ENCODE measurements at regions not wholly inside any gene's neighbourhood (a gene's known extent, or its start where the extent isn't known, plus 50 kb on each side); places are given as distances from the start of the nearest gene placed in this dataset.

DNA sequence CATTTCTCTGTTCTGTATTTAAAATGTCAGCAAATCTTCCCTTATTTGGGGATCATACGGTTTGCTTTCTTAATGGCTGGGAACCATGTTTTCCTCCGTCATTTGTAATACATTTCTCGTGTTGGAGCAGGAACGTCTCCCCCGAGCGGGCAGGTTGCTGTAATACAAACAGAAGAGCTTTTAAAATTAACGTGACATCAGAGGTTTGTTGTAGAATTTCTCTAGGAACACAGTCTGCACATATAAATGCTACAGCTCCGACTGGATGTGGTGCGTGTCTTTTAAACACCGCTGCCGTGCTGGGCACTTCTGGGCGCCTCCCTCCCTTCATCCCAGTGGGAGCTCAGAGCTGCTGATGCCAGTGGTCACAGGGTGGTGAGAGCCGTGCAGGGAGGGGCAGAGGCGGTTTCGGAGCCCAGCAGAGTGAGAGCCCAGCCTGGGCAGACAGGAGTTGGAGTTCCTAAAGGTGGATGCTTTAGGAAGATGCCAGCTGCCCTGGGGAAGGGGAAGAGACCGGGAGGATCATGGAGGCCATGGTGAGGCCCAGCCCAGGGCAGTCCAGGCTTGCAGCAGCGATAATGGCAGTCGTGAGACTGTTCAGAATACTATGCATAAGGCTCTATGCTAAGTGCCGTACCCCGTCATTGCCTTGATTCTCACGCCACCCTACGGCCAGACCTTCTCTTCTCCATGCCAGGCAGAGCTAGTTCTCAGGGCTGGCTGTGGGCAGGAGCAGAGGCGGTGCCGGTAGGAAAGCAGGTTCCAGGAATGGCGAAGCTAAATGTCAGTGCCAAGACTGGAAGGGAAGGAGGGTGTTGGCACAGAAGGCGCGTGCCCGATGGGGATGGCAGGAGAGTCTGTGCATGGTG is 96.2 kb downstream of the GLRX3 start:
- H3K4ac ChIP-seq (ENCODE audit: low read depth, low read length): no peak overlapping the region
- POLR2A ChIA-PET (ENCODE audit: unreplicated experiment): no interaction called here
- no peak overlapping the region for H2BK120ac ChIP-seq (ENCODE audit: low read depth, low read length)
- peak overlapping the region; percentile 51 for H2AFZ ChIP-seq (replicated peaks; ENCODE audit: low read length, poor library complexity)
- no peak overlapping the region for H4K91ac ChIP-seq (ENCODE audit: insufficient read depth, low read depth, low read length)
- no peak overlapping the region for H2BK15ac ChIP-seq (ENCODE audit: low read depth, low read length)
- ATAC-seq (ENCODE audit: low read depth) (no peak), DNase-seq (no peak)
- no peaks in the 10 kb centered on the region for H3K9me1 ChIP-seq (ENCODE audit: insufficient read depth, low read length)
- H3K36me3 ChIP-seq (ENCODE audit: control insufficient read depth, insufficient read depth, low read length): no peaks in the 10 kb centered on the region
- BruUV-seq (replicated peaks): no TSS peak
- intact Hi-C loops (cut with micrococcal nuclease) (no loop called here), dilution Hi-C loops (cut with HindIII; ENCODE audit: low sequenced_read_pairs, unreplicated experiment) (no loop called here), in situ Hi-C loops (cut with MboI; ENCODE audit: low sequenced_read_pairs) (no loop called here)
- no peak overlapping the region for H2AK9ac ChIP-seq (replicated peaks; ENCODE audit: low read depth, low read length, poor library complexity)
- no peaks in the 10 kb centered on the region for H3K79me1 ChIP-seq (ENCODE audit: low read depth in 1 of 2, low read length in 2 of 2)
- no peak overlapping the region for H3K9ac ChIP-seq (ENCODE audit: low read depth, low read length)
- no peak overlapping the region for H3K4me2 ChIP-seq (ENCODE audit: low read depth, low read length)
- TF ChIP-seq MXI1 (IDR thresholded peaks at IDR 0.05; ENCODE audit: borderline replicate concordance, low read depth, low read length) (no peak), SMC3 (IDR thresholded peaks at IDR 0.05; ENCODE audit: low read depth, low read length) (no peak), NFE2L2 (IDR thresholded peaks at IDR 0.05; ENCODE audit: low read depth, low read length) (no peak), BHLHE40 (IDR thresholded peaks at IDR 0.05; ENCODE audit: low read depth, low read length) (no peak), MAZ (IDR thresholded peaks at IDR 0.05; ENCODE audit: borderline replicate concordance, low read depth, low read length) (no peak), POLR2A (IDR thresholded peaks at IDR 0.05; ENCODE audit: low read depth, low read length) (no peak), RCOR1 (IDR thresholded peaks at IDR 0.05; ENCODE audit: insufficient replicate concordance, low read length) (no peak), FOS (IDR thresholded peaks at IDR 0.05; ENCODE audit: low read depth, low read length) (no peak), RFX5 (IDR thresholded peaks at IDR 0.05; ENCODE audit: low read depth, low read length) (no peak), CEBPB (IDR thresholded peaks at IDR 0.05; ENCODE audit: low read depth, low read length) (no peak), CHD1 (IDR thresholded peaks at IDR 0.05; ENCODE audit: low read depth, low read length) (no peak)
- TF ChIP-seq, protein P1, sequence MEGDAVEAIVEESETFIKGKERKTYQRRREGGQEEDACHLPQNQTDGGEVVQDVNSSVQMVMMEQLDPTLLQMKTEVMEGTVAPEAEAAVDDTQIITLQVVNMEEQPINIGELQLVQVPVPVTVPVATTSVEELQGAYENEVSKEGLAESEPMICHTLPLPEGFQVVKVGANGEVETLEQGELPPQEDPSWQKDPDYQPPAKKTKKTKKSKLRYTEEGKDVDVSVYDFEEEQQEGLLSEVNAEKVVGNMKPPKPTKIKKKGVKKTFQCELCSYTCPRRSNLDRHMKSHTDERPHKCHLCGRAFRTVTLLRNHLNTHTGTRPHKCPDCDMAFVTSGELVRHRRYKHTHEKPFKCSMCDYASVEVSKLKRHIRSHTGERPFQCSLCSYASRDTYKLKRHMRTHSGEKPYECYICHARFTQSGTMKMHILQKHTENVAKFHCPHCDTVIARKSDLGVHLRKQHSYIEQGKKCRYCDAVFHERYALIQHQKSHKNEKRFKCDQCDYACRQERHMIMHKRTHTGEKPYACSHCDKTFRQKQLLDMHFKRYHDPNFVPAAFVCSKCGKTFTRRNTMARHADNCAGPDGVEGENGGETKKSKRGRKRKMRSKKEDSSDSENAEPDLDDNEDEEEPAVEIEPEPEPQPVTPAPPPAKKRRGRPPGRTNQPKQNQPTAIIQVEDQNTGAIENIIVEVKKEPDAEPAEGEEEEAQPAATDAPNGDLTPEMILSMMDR (conservative IDR thresholded peaks at IDR 0.05; ENCODE audit: low read depth, low read length): no peak
- TF ChIP-seq, protein P2, sequence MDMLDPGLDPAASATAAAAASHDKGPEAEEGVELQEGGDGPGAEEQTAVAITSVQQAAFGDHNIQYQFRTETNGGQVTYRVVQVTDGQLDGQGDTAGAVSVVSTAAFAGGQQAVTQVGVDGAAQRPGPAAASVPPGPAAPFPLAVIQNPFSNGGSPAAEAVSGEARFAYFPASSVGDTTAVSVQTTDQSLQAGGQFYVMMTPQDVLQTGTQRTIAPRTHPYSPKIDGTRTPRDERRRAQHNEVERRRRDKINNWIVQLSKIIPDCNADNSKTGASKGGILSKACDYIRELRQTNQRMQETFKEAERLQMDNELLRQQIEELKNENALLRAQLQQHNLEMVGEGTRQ (IDR thresholded peaks at IDR 0.05; ENCODE audit: low read depth, low read length): no peak
- TF ChIP-seq, protein P3, sequence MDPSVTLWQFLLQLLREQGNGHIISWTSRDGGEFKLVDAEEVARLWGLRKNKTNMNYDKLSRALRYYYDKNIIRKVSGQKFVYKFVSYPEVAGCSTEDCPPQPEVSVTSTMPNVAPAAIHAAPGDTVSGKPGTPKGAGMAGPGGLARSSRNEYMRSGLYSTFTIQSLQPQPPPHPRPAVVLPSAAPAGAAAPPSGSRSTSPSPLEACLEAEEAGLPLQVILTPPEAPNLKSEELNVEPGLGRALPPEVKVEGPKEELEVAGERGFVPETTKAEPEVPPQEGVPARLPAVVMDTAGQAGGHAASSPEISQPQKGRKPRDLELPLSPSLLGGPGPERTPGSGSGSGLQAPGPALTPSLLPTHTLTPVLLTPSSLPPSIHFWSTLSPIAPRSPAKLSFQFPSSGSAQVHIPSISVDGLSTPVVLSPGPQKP (IDR thresholded peaks at IDR 0.05; ENCODE audit: borderline replicate concordance, low read depth, low read length): no peak
- no peaks in the 10 kb centered on the region for H3K4me1 ChIP-seq (ENCODE audit: control insufficient read depth, insufficient read depth, low read length)
- no peak overlapping the region for H4K5ac ChIP-seq (ENCODE audit: low read depth, low read length)
- no peak overlapping the region for H2AK5ac ChIP-seq (ENCODE audit: low read depth, low read length)
- H3K9me3 ChIP-seq (ENCODE audit: control insufficient read depth, insufficient read depth, low read length): peaks cover 39% of the 10 kb centered on the region
- no peaks in the 10 kb centered on the region for H3K27me3 ChIP-seq (ENCODE audit: control insufficient read depth, insufficient read depth, low read length)
- H4K8ac ChIP-seq (ENCODE audit: low read depth in 2 of 2, low read length in 2 of 2): no peak overlapping the region
- H3K4me3 ChIP-seq (ENCODE audit: insufficient read depth, low read depth, low read length): no peak overlapping the region
- 49% methylated on average over 6 of the region's 28 CpGs; no CpG with 5 or more reads in 1 of the 2 experiments for WGBS, 2 experiments (ENCODE audit: extremely low coverage in 2 of 2, insufficient read length in 1 of 2)
- no peak overlapping the region for H3K23ac ChIP-seq (ENCODE audit: low read depth, low read length)
- no peak overlapping the region for H3K56ac ChIP-seq (ENCODE audit: extremely low read depth, insufficient read depth, low read length)
- H2BK5ac ChIP-seq (ENCODE audit: low read depth, low read length, poor library complexity, severe bottlenecking): no peak overlapping the region
- no peak overlapping the region for H2BK20ac ChIP-seq (ENCODE audit: low read depth, low read length)
- no peak overlapping the region for H3K27ac ChIP-seq (ENCODE audit: insufficient read depth, low read length)
- no peak overlapping the region for H3K14ac ChIP-seq (replicated peaks; ENCODE audit: low read depth, low read length)
- H4K20me1 ChIP-seq (ENCODE audit: insufficient read depth, low read length): no peaks in the 10 kb centered on the region
- CTCF ChIA-PET: no interaction called here
- H3K18ac ChIP-seq (ENCODE audit: low read depth, low read length): no peak overlapping the region
